H9 (cell line): ENCODE measurements at regions not wholly inside any gene's neighbourhood (a gene's known extent, or its start where the extent isn't known, plus 50 kb on each side); places are given as distances from the start of the nearest gene placed in this dataset.

Source experiments
- DNase-seq: peaks from one replicate; pipeline ENCODE4 v3.0.0-alpha.2; 2017
- H2AFZ ChIP-seq: one replicate; pipeline ENCODE4 v1.6.1; 2013; ENCODE audit warnings: mild to moderate bottlenecking, low read length, control low read depth, moderate library complexity
- H2AK5ac ChIP-seq: 2 replicates; pipeline ENCODE4 v1.6.1; 2013; ENCODE audit warnings: low read length, control low read depth, mixed read lengths; ENCODE audit not compliant: insufficient read length
- H2BK120ac ChIP-seq: one replicate; pipeline ENCODE4 v1.6.1; 2013; ENCODE audit warnings: low read depth, mild to moderate bottlenecking, low read length, control low read depth, inconsistent platforms; ENCODE audit not compliant: poor library complexity, severe bottlenecking
- H2BK12ac ChIP-seq: 2 replicates; pipeline ENCODE4 v1.6.1; 2013; ENCODE audit warnings: low read length, control low read depth, mixed read lengths, low read depth; ENCODE audit not compliant: insufficient read length
- H2BK15ac ChIP-seq: 2 replicates; pipeline ENCODE4 v1.6.1; 2013; ENCODE audit warnings: low read depth, low read length, control low read depth
- H2BK20ac ChIP-seq: one replicate; pipeline ENCODE4 v1.6.1; 2013; ENCODE audit warnings: low read depth, mild to moderate bottlenecking, low read length, control low read depth, inconsistent platforms; ENCODE audit not compliant: poor library complexity, severe bottlenecking
- H2BK5ac ChIP-seq: 2 replicates; pipeline ENCODE4 v1.6.1; 2013; ENCODE audit warnings: low read length, control low read depth, mixed read lengths; ENCODE audit not compliant: insufficient read length
- H3K14ac ChIP-seq: 2 replicates; pipeline ENCODE4 v1.6.1; 2013; ENCODE audit warnings: low read length, control low read depth; ENCODE audit not compliant: insufficient read depth
- H3K18ac ChIP-seq: 2 replicates; pipeline ENCODE4 v1.6.1; 2013; ENCODE audit warnings: low read depth, mild to moderate bottlenecking, mixed read lengths, low read length, control low read depth; ENCODE audit not compliant: insufficient read length
- H3K23ac ChIP-seq: 2 replicates; pipeline ENCODE4 v1.6.1; 2013; ENCODE audit warnings: low read length, control low read depth, mixed read lengths, low read depth; ENCODE audit not compliant: insufficient read length
- H3K23me2 ChIP-seq: 2 replicates; pipeline ENCODE4 v1.6.1; 2013; ENCODE audit warnings: low read depth, mild to moderate bottlenecking, mixed read lengths, low read length, control low read depth; ENCODE audit not compliant: insufficient read length, poor library complexity, severe bottlenecking
- H3K27ac ChIP-seq: 2 replicates; pipeline ENCODE4 v1.5.1; 2013; ENCODE audit warnings: low read length, control low read depth, mixed read lengths, low read depth; ENCODE audit not compliant: insufficient read length
- H3K27me3 ChIP-seq: 2 replicates; pipeline ENCODE4 v1.6.1; 2013; ENCODE audit warnings: low read length, control low read depth, inconsistent platforms; ENCODE audit not compliant: insufficient read depth
- H3K4ac ChIP-seq: 2 replicates; pipeline ENCODE4 v1.6.1; 2013; ENCODE audit warnings: low read depth, mild to moderate bottlenecking, control low read depth, inconsistent platforms, low read length, moderate library complexity
- H3K4me1 ChIP-seq: 2 replicates; pipeline ENCODE4 v1.6.1; 2013; ENCODE audit warnings: low read length, control low read depth, inconsistent platforms; ENCODE audit not compliant: insufficient read depth
- H3K4me2 ChIP-seq: 2 replicates; pipeline ENCODE4 v1.6.1; 2013; ENCODE audit warnings: low read length, control low read depth, mixed read lengths; ENCODE audit not compliant: insufficient read length, insufficient read depth
- H3K56ac ChIP-seq: 2 replicates; pipeline ENCODE4 v1.6.1; 2013; ENCODE audit warnings: low read depth, mild to moderate bottlenecking, mixed read lengths, low read length, control low read depth; ENCODE audit not compliant: insufficient read length
- H3K79me1 ChIP-seq: 2 replicates; pipeline ENCODE4 v1.6.1; 2013; ENCODE audit warnings: low read depth, mild to moderate bottlenecking, moderate library complexity, low read length, control low read depth, inconsistent platforms; ENCODE audit not compliant: insufficient read depth, poor library complexity, severe bottlenecking
- H3K79me2 ChIP-seq: 2 replicates; pipeline ENCODE4 v1.6.1; 2013; ENCODE audit warnings: low read length, control low read depth, inconsistent platforms; ENCODE audit not compliant: insufficient read depth
- H3K9ac ChIP-seq: 2 replicates; pipeline ENCODE4 v1.6.1; 2013; ENCODE audit warnings: low read length, control low read depth, mixed read lengths; ENCODE audit not compliant: insufficient read length; ENCODE audit errors: extremely low read depth
- H3K9me3 ChIP-seq: one replicate; pipeline ENCODE4 v1.6.1; 2013; ENCODE audit warnings: low read depth, low read length, inconsistent platforms; ENCODE audit not compliant: control insufficient read depth
- H3T11ph ChIP-seq: one replicate; pipeline ENCODE4 v1.6.1; 2013; ENCODE audit warnings: mild to moderate bottlenecking, low read length, control low read depth, inconsistent platforms
- H4K20me1 ChIP-seq: one replicate; pipeline ENCODE4 v1.6.1; 2013; ENCODE audit not compliant: control insufficient read depth, insufficient read length, insufficient read depth
- H4K5ac ChIP-seq: 2 replicates; pipeline ENCODE4 v1.6.1; 2013; ENCODE audit warnings: low read depth, mild to moderate bottlenecking, mixed read lengths, low read length, control low read depth; ENCODE audit not compliant: insufficient read length
- H4K8ac ChIP-seq: replicated peaks from 2 replicates; pipeline ENCODE4 v1.6.1; 2013; ENCODE audit warnings: low read length, control low read depth, mixed read lengths, low read depth; ENCODE audit not compliant: insufficient read length
- H4K91ac ChIP-seq: 2 replicates; pipeline ENCODE4 v1.6.1; 2013; ENCODE audit warnings: low read depth, mild to moderate bottlenecking, moderate library complexity, mixed read lengths, low read length, control low read depth; ENCODE audit not compliant: insufficient read length
- H3K27ac Mint-ChIP-seq, 3 experiments: 2 replicates in 2 of 3; 3 replicates in 1 of 3; pipeline ENCODE4 v1.8.0; 2020 to 2021; ENCODE audit warnings: mixed read lengths in 3 of 3, mild to moderate bottlenecking in 1 of 3, moderate library complexity in 1 of 3
- H3K27me3 Mint-ChIP-seq: 2 replicates; pipeline ENCODE4 v1.8.0; 2021; ENCODE audit warnings: low read depth, mild to moderate bottlenecking, moderate library complexity, mixed read lengths
- H3K36me3 Mint-ChIP-seq, 3 experiments: 2 replicates in 2 of 3; 3 replicates in 1 of 3; pipeline ENCODE4 v1.8.0; 2020 to 2021; ENCODE audit warnings: low read depth in 3 of 3, mixed read lengths in 3 of 3; ENCODE audit not compliant: insufficient read depth in 1 of 3
- H3K4me1 Mint-ChIP-seq, 2 experiments: 2 replicates each; pipeline ENCODE4 v1.8.0; 2020; ENCODE audit warnings: mixed read lengths in 2 of 2
- H3K4me3 Mint-ChIP-seq, 2 experiments: 2 replicates in 1 of 2; 3 replicates in 1 of 2; pipeline ENCODE4 v1.8.0; 2020 to 2021; ENCODE audit warnings: mild to moderate bottlenecking in 2 of 2, mixed read lengths in 2 of 2, moderate library complexity in 1 of 2
- H3K9me3 Mint-ChIP-seq, 2 experiments: 2 replicates in 1 of 2; 3 replicates in 1 of 2; pipeline ENCODE4 v1.8.0; 2020; ENCODE audit warnings: mild to moderate bottlenecking in 2 of 2, mixed read lengths in 2 of 2, moderate library complexity in 1 of 2
- CTCF ChIP-seq: fragments of 200-600 bp; sonication (generic); conservative IDR thresholded peaks from 3 replicates; pipeline ENCODE4 v1.8.0; 2021; ENCODE audit warnings: antibody characterized with exemption, mild to moderate bottlenecking
- WGBS: extraction: QIAGEN DNeasy Blood & Tissue Kit; methylation state at CpG from one replicate; pipeline ENCODE4 v1.1.7; 2013; ENCODE audit warnings: missing lambda C conversion rate, low lambda C conversion rate, mixed read lengths; ENCODE audit not compliant: insufficient read length; ENCODE audit errors: extremely low coverage; 5-methylcytosine and 5-hydroxymethylcytosine counted together

- no peak overlapping the region for H3K14ac ChIP-seq
- Mint-ChIP-seq H3K36me3 (no peaks in the 10 kb centered on the region), H3K4me1 (peaks cover 0 to 3% of the 10 kb centered on the region in 2 experiments; a peak in 1 of 4 replicates), H3K4me3 (no peak overlapping the region), H3K27me3 (peaks cover 16% of the 10 kb centered on the region), H3K9me3 (0 out of 5 replicates have a peak, but pooled peaks cover 0 to 3% of the 10 kb centered on the region in 2 experiments), H3K27ac (no peak overlapping the region)
- no peak overlapping the region for H2BK20ac ChIP-seq
- no peak overlapping the region for H3K9ac ChIP-seq
- H4K5ac ChIP-seq, result no peak overlapping the region
- WGBS, result no CpG with 5 or more reads among the region's 8 CpGs
- no peaks in the 10 kb centered on the region for H3K9me3 ChIP-seq
- H4K8ac ChIP-seq, result no peak overlapping the region
- no peak overlapping the region for H3K4ac ChIP-seq
- no peak overlapping the region for H2BK12ac ChIP-seq
- H3K23ac ChIP-seq, result no peak overlapping the region
- H4K20me1 ChIP-seq, result no peaks in the 10 kb centered on the region
- H3K79me2 ChIP-seq, result no peaks in the 10 kb centered on the region
- no peak overlapping the region for H2AK5ac ChIP-seq
- no peak overlapping the region for H3K27ac ChIP-seq
- H3K23me2 ChIP-seq, result no peaks in the 10 kb centered on the region
- no peak overlapping the region for H3K4me2 ChIP-seq
- no peak overlapping the region for H2AFZ ChIP-seq
- no peak for TF ChIP-seq CTCF
- H3K56ac ChIP-seq, result no peak overlapping the region
- no peak overlapping the region for H3K18ac ChIP-seq
- H2BK120ac ChIP-seq, result no peak overlapping the region
- H3T11ph ChIP-seq, result no peak overlapping the region
- no peaks in the 10 kb centered on the region for H3K27me3 ChIP-seq
- H2BK15ac ChIP-seq, result no peak overlapping the region
- H2BK5ac ChIP-seq, result no peak overlapping the region
- no peak for DNase-seq
- H4K91ac ChIP-seq, result no peak overlapping the region
- no peaks in the 10 kb centered on the region for H3K4me1 ChIP-seq
- H3K79me1 ChIP-seq, result no peaks in the 10 kb centered on the region
Observed at GRCh38 chr14:38592764-38593442, 337.0 kb upstream of the CLEC14A start.
